AG04450 (cell line): ENCODE measurements at regions not wholly inside any gene's neighbourhood (a gene's known extent, or its start where the extent isn't known, plus 50 kb on each side); places are given as distances from the start of the nearest gene placed in this dataset.

Experiments
- CTCF ChIA-PET: fragments of 300-600, 350-600 bp; formaldehyde crosslinking; extraction: SDS; loops from one replicate; lab custom pipeline; 2022; ENCODE audit warnings: antibody characterized with exemption, inconsistent platforms; lab: Charles Lee
- POLR2A ChIA-PET: fragments of 350-600 bp; formaldehyde crosslinking; extraction: SDS; loops from one replicate; lab custom pipeline; 2021; ENCODE audit warnings: antibody characterized with exemption, inconsistent platforms; lab: Yijun Ruan, JAX
- DNase-seq: peaks from one replicate; pipeline ENCODE4 v3.0.0-alpha.2; 2011; ENCODE audit warnings: low read depth, low spot score
- H3K27ac ChIP-seq: one replicate; pipeline ENCODE4 v1.5.1; 2012; ENCODE audit warnings: low read depth, low read length, control low read depth
- H3K27me3 ChIP-seq: one replicate; pipeline ENCODE4 v1.6.0; 2012; ENCODE audit warnings: low read length; ENCODE audit not compliant: control insufficient read depth, insufficient read depth
- H3K4me3 ChIP-seq: 2 replicates; pipeline ENCODE4 v1.5.1; 2011; ENCODE audit warnings: mild to moderate bottlenecking, low read depth, low read length, control low read depth
- H3K9me3 ChIP-seq: 2 replicates; pipeline ENCODE4 v1.5.1; 2012; ENCODE audit warnings: low read length; ENCODE audit not compliant: control insufficient read depth, insufficient read depth
- TF ChIP-seq, protein P1 (sequence below): IDR thresholded peaks from 2 replicates; pipeline ENCODE4 v1.5.1; 2011; ENCODE audit warnings: low read depth, low read length, control low read depth, inconsistent platforms

GRCh38 chr5:62059960-62060359 lies 246.0 kb upstream of the KIF2A start:
- DNase-seq: no peak
- CTCF ChIA-PET: no interaction called here
- POLR2A ChIA-PET: no interaction called here
- H3K27me3 ChIP-seq: no peaks in the 10 kb centered on the region
- H3K4me3 ChIP-seq: no peak overlapping the region
- H3K27ac ChIP-seq: no peak overlapping the region
- no peaks in the 10 kb centered on the region for H3K9me3 ChIP-seq
- TF ChIP-seq, protein P1, sequence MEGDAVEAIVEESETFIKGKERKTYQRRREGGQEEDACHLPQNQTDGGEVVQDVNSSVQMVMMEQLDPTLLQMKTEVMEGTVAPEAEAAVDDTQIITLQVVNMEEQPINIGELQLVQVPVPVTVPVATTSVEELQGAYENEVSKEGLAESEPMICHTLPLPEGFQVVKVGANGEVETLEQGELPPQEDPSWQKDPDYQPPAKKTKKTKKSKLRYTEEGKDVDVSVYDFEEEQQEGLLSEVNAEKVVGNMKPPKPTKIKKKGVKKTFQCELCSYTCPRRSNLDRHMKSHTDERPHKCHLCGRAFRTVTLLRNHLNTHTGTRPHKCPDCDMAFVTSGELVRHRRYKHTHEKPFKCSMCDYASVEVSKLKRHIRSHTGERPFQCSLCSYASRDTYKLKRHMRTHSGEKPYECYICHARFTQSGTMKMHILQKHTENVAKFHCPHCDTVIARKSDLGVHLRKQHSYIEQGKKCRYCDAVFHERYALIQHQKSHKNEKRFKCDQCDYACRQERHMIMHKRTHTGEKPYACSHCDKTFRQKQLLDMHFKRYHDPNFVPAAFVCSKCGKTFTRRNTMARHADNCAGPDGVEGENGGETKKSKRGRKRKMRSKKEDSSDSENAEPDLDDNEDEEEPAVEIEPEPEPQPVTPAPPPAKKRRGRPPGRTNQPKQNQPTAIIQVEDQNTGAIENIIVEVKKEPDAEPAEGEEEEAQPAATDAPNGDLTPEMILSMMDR: no peak

- TF ChIP-seq, protein P1: no peak
- ChIA-PET CTCF (interaction anchor here (1.1 kb wide), 1 partner anchor 78 kb away, joined by 3 read pairs; no protein-coding TSS in a partner anchor), POLR2A (no interaction called here)
- no peak for DNase-seq
- Histone ChIP-seq H3K9me3 (no peaks in the 10 kb centered on the region), H3K27ac (no peak overlapping the region), H3K4me3 (no peak overlapping the region), H3K27me3 (no peaks in the 10 kb centered on the region)
Measured at GRCh38 chr5:62065050-62065449, 241.0 kb upstream of the KIF2A start.

- Histone ChIP-seq H3K27ac (no peak overlapping the region), H3K4me3 (no peak overlapping the region), H3K9me3 (no peaks in the 10 kb centered on the region), H3K27me3 (no peaks in the 10 kb centered on the region)
- TF ChIP-seq, protein P1: no peak
- ChIA-PET CTCF (no interaction called here), POLR2A (no interaction called here)
- DNase-seq: no peak
Measured at GRCh38 chr5:62066761-62067277, 239.2 kb upstream of the KIF2A start.

DNA sequence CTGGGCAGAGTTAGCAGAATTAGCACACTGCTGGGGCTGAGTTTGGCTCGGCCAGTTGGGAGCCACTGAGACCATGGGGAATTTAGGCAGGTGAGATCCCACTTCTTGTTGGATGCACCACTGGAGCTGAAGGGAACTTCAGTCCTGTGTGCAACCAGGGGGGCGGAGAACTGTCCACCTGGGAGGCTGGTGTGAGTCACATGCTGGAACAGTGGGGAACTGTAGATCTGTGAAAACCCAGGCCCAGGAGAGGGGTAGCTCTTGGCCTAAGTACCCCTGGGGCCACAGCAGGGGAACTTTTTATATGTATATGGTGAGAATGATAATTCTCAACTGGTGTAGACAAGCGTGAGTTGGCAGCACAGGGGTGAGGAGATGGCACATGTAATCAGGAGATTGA lies 237.5 kb upstream of the KIF2A start:
- CTCF ChIA-PET: no interaction called here
- TF ChIP-seq, protein P1: no peak
- Histone ChIP-seq H3K4me3 (no peak overlapping the region), H3K27ac (no peak overlapping the region), H3K27me3 (no peaks in the 10 kb centered on the region), H3K9me3 (no peaks in the 10 kb centered on the region)
- no peak for DNase-seq
- POLR2A ChIA-PET: no interaction called here

GRCh38 chr5:62077387-62077786 lies 228.6 kb upstream of the KIF2A start:
- TF ChIP-seq, protein P1: no peak
- DNase-seq: no peak

More at GRCh38 chr5:62077387-62077786, 228.6 kb upstream of the KIF2A start:
- Histone ChIP-seq H3K27ac (no peak overlapping the region), H3K9me3 (no peaks in the 10 kb centered on the region), H3K27me3 (no peaks in the 10 kb centered on the region), H3K4me3 (no peak overlapping the region)
- ChIA-PET CTCF (no interaction called here), POLR2A (no interaction called here)
